Brain microvascular endothelial cell (primary cell): ENCODE measurements at regions not wholly inside any gene's neighbourhood (a gene's known extent, or its start where the extent isn't known, plus 50 kb on each side); places are given as distances from the start of the nearest gene placed in this dataset.

ENCODE experiments used
- DNase-seq: peaks from one replicate; pipeline ENCODE4 v3.0.0-alpha.2; 2020
- H3K27ac ChIP-seq: fragments of 250-450 bp; sonication (Bioruptor Pico); 2 replicates; pipeline ENCODE4 v1.5.1; 2020; ENCODE audit warnings: mild to moderate bottlenecking, moderate library complexity
- H3K27me3 ChIP-seq: fragments of 250-450 bp; sonication (Bioruptor Pico); replicated peaks from 2 replicates; pipeline ENCODE4 v1.5.1; 2020; ENCODE audit warnings: mild to moderate bottlenecking
- H3K36me3 ChIP-seq: fragments of 250-450 bp; sonication (Bioruptor Pico); replicated peaks from 2 replicates; pipeline ENCODE4 v1.5.1; 2020; ENCODE audit warnings: mild to moderate bottlenecking
- H3K4me3 ChIP-seq: 2 replicates; pipeline ENCODE4 v1.5.1; 2011; ENCODE audit warnings: low read depth, mild to moderate bottlenecking, control low read depth, low read length, moderate library complexity
- CTCF ChIP-seq: IDR thresholded peaks from 2 replicates; pipeline ENCODE4 v1.5.1; 2011; ENCODE audit warnings: low read depth, mild to moderate bottlenecking, moderate library complexity, low read length, control low read depth, inconsistent platforms; ENCODE audit errors: missing control alignments
- in situ Hi-C: cut with HindIII; loops from 2 replicates; pipeline ENCODE4 v1.10.0; 2017; ENCODE audit warnings: low sequenced_read_pairs, low pct_ligation_motif_present

- H3K36me3 ChIP-seq: no peaks in the 10 kb centered on the region
- DNase-seq: no peak
- no peak overlapping the region for H3K27ac ChIP-seq
- TF ChIP-seq CTCF: no peak
- in situ Hi-C loops: no loop called here
- no peaks in the 10 kb centered on the region for H3K27me3 ChIP-seq
- no peak overlapping the region for H3K4me3 ChIP-seq
These were observed 165.1 kb upstream of the NCAM1 start for GRCh38 chr11:112795911-112796649.

GRCh38 chr11:112797092-112797491, 164.1 kb upstream of the NCAM1 start:
- Histone ChIP-seq H3K27ac (no peak overlapping the region), H3K4me3 (no peak overlapping the region), H3K36me3 (no peaks in the 10 kb centered on the region), H3K27me3 (no peaks in the 10 kb centered on the region)
- in situ Hi-C loops: no loop called here
- DNase-seq: no peak
- TF ChIP-seq CTCF: no peak

GRCh38 chr11:112797648-112798293, 163.4 kb upstream of the NCAM1 start:
- in situ Hi-C loops: no loop called here

GRCh38 chr11:112801025-112801816, 160.0 kb upstream of the NCAM1 start:
- no peaks in the 10 kb centered on the region for H3K27me3 ChIP-seq
- H3K27ac ChIP-seq: no peak overlapping the region
- no peak overlapping the region for H3K4me3 ChIP-seq
- DNase-seq: no peak
- no peak for TF ChIP-seq CTCF
- in situ Hi-C loops: no loop called here
- H3K36me3 ChIP-seq: no peaks in the 10 kb centered on the region

More at GRCh38 chr11:112797648-112798293, 163.4 kb upstream of the NCAM1 start:
- Histone ChIP-seq H3K36me3 (no peaks in the 10 kb centered on the region), H3K27me3 (no peaks in the 10 kb centered on the region), H3K4me3 (no peak overlapping the region), H3K27ac (no peak overlapping the region)
- TF ChIP-seq CTCF: peak; percentile 71
- peak; percentile 12 for DNase-seq

- in situ Hi-C loops: no loop called here
- Histone ChIP-seq H3K36me3 (no peaks in the 10 kb centered on the region), H3K27ac (no peak overlapping the region), H3K27me3 (no peaks in the 10 kb centered on the region), H3K4me3 (no peak overlapping the region)
- TF ChIP-seq CTCF: no peak
- no peak for DNase-seq
These were observed 159.5 kb upstream of the NCAM1 start for GRCh38 chr11:112801817-112802088.
